OCI-LY7 (cell line): ENCODE measurements at regions not wholly inside any gene's neighbourhood (a gene's known extent, or its start where the extent isn't known, plus 50 kb on each side); places are given as distances from the start of the nearest gene placed in this dataset.

ENCODE experiments used
- BruUV-seq: library from RNA; stranded (reverse); fragments of 400-500 nt; replicated peaks from 2 replicates; lab custom pipeline; 2021; lab: Mats Ljungman, UMichigan
- CTCF ChIA-PET: fragments of 300-600 bp; sonication (Branson Sonifier 250); formaldehyde crosslinking; loops from one replicate; lab custom pipeline; 2022; ENCODE audit warnings: antibody characterized with exemption; ENCODE audit not compliant: unreplicated experiment; lab: Charles Lee
- POLR2A ChIA-PET: fragments of 300-600 bp; sonication (Branson Sonifier 250); formaldehyde crosslinking; loops from one replicate; lab custom pipeline; 2022; ENCODE audit warnings: antibody characterized with exemption; lab: Charles Lee
- DNase-seq: peaks from one replicate; pipeline ENCODE4 v3.0.0-alpha.2; 2015; ENCODE audit warnings: low spot score
- H2AFZ ChIP-seq: fragments of 200-600 bp; sonication (generic), shearing (Covaris generic); 2 replicates; pipeline ENCODE4 v1.6.1; 2014; ENCODE audit warnings: mild to moderate bottlenecking, antibody characterized with exemption, low read length, moderate library complexity
- H3K27ac ChIP-seq: fragments of 200-600 bp; sonication (generic); 2 replicates; pipeline ENCODE4 v1.5.1; 2014; ENCODE audit warnings: mixed run types, low read depth, mild to moderate bottlenecking, moderate library complexity, low read length, inconsistent platforms; ENCODE audit not compliant: poor library complexity, severe bottlenecking
- H3K36me3 ChIP-seq: fragments of 200-600 bp; sonication (generic); 2 replicates; pipeline ENCODE4 v1.6.1; 2014; ENCODE audit warnings: mild to moderate bottlenecking, antibody characterized with exemption, low read length, moderate library complexity, mixed read lengths; ENCODE audit not compliant: insufficient read depth
- H3K4me1 ChIP-seq: fragments of 200-600 bp; sonication (generic); 2 replicates; pipeline ENCODE4 v1.5.1; 2014; ENCODE audit warnings: mild to moderate bottlenecking, low read length; ENCODE audit not compliant: insufficient read depth, poor library complexity, severe bottlenecking
- H3K4me2 ChIP-seq: fragments of 200-600 bp; sonication (generic); 2 replicates; pipeline ENCODE4 v1.6.1; 2014; ENCODE audit warnings: mild to moderate bottlenecking, low read length
- H3K4me3 ChIP-seq: fragments of 200-600 bp; sonication (generic); 2 replicates; pipeline ENCODE4 v1.5.1; 2014; ENCODE audit warnings: mild to moderate bottlenecking, low read depth, low read length; ENCODE audit not compliant: poor library complexity, severe bottlenecking
- H3K79me2 ChIP-seq: fragments of 200-600 bp; sonication (generic); 2 replicates; pipeline ENCODE4 v1.6.1; 2016; ENCODE audit warnings: low read depth, mild to moderate bottlenecking, low read length, moderate library complexity, mixed read lengths; ENCODE audit not compliant: insufficient read depth
- H3K9me2 ChIP-seq: fragments of 200-600 bp; sonication (generic); 2 replicates; pipeline ENCODE4 v1.6.1; 2016; ENCODE audit warnings: mild to moderate bottlenecking, low read length, mixed read lengths; ENCODE audit not compliant: insufficient read depth
- H3K9me3 ChIP-seq: fragments of 200-600 bp; sonication (generic); 2 replicates; pipeline ENCODE4 v1.6.1; 2014; ENCODE audit warnings: mild to moderate bottlenecking, mixed run types, low read length, mixed read lengths
- H4K20me1 ChIP-seq: fragments of 200-600 bp; sonication (generic); 2 replicates; pipeline ENCODE4 v1.6.1; 2014; ENCODE audit warnings: mild to moderate bottlenecking, antibody characterized with exemption, low read length, moderate library complexity, mixed read lengths; ENCODE audit not compliant: insufficient read depth
- EZH2phosphoT487 ChIP-seq: fragments of 200-600 bp; sonication (generic); IDR thresholded peaks from 2 replicates; pipeline ENCODE4 v1.6.1; 2018; ENCODE audit warnings: low read depth, borderline replicate concordance, mild to moderate bottlenecking, mixed run types, antibody characterized with exemption, low read length, moderate library complexity, mixed read lengths
- intact Hi-C: fragments of 100-400 bp; cut with micrococcal nuclease; formaldehyde crosslinking; loops from one replicate; pipeline ENCODE4 v1.10.0; 2022; ENCODE audit not compliant: unreplicated experiment
- TF ChIP-seq, protein P1 (sequence below): fragments of 200-600 bp; sonication (generic); conservative IDR thresholded peaks from 2 replicates; pipeline ENCODE4 v1.5.1; 2014; ENCODE audit warnings: mild to moderate bottlenecking, antibody characterized with exemption, low read length, moderate library complexity, mixed read lengths

DNA sequence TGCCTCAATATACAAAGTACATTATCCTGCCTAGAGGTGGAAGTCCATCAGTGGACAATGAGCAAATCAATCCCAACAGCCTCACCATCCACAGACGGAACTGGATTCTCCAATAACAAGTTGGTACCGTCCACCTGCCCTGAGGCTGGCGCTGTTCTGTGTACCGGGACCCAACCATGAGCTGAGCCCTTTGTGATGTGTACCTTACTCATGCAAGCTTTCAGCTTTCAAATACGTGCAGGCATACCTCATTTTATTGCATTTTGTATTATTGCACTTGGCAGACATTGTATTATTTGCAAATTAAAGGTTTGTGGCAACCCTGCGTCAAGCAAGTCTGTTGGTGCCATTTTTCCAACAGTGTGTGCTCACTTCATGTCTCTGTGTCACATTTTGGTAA lies 476.0 kb upstream of the MKI67 start:
- H3K9me2 ChIP-seq: no peaks in the 10 kb centered on the region
- no peaks in the 10 kb centered on the region for H3K36me3 ChIP-seq
- no peaks in the 10 kb centered on the region for H3K79me2 ChIP-seq
- no peak overlapping the region for H3K4me2 ChIP-seq
- TF ChIP-seq EZH2phosphoT487: no peak
- TF ChIP-seq, protein P1, sequence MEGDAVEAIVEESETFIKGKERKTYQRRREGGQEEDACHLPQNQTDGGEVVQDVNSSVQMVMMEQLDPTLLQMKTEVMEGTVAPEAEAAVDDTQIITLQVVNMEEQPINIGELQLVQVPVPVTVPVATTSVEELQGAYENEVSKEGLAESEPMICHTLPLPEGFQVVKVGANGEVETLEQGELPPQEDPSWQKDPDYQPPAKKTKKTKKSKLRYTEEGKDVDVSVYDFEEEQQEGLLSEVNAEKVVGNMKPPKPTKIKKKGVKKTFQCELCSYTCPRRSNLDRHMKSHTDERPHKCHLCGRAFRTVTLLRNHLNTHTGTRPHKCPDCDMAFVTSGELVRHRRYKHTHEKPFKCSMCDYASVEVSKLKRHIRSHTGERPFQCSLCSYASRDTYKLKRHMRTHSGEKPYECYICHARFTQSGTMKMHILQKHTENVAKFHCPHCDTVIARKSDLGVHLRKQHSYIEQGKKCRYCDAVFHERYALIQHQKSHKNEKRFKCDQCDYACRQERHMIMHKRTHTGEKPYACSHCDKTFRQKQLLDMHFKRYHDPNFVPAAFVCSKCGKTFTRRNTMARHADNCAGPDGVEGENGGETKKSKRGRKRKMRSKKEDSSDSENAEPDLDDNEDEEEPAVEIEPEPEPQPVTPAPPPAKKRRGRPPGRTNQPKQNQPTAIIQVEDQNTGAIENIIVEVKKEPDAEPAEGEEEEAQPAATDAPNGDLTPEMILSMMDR: no peak
- POLR2A ChIA-PET: interaction anchor here (1.1 kb wide), 1 partner anchor 10 kb away, joined by 4 read pairs; no protein-coding TSS in a partner anchor
- CTCF ChIA-PET: no interaction called here
- no peaks in the 10 kb centered on the region for H3K4me1 ChIP-seq
- H3K4me3 ChIP-seq: no peak overlapping the region
- H2AFZ ChIP-seq: no peak overlapping the region
- H3K9me3 ChIP-seq: no peaks in the 10 kb centered on the region
- H3K27ac ChIP-seq: no peak overlapping the region
- DNase-seq: no peak
- BruUV-seq: no TSS peak
- intact Hi-C loops: no loop called here
- H4K20me1 ChIP-seq: no peaks in the 10 kb centered on the region

DNA sequence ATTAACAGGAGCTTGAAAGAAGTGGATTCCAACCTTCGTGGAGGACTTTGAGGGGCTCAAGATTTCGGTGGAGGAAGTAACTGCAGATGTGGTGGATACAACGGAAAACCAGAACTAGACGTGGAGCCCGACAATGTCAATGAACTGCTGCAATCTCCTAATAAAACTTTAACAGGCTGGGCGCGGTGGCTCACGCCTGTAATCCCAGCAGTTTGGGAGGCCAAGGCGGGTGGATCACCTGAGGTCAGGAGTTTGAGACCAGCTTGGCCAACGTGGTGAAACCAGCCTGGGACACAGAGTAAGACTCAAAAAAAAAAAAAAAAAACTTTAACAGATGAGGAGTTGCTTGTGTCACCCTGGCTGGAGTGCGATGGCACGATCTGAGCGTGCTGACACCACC lies 477.8 kb upstream of the MKI67 start:
- no peak overlapping the region for H2AFZ ChIP-seq
- no peaks in the 10 kb centered on the region for H4K20me1 ChIP-seq
- ChIA-PET CTCF (no interaction called here), POLR2A (no interaction called here)
- intact Hi-C loops: no loop called here
- H3K27ac ChIP-seq: no peak overlapping the region
- H3K79me2 ChIP-seq: no peaks in the 10 kb centered on the region
- H3K4me3 ChIP-seq: no peak overlapping the region
- BruUV-seq: no TSS peak
- H3K9me2 ChIP-seq: no peaks in the 10 kb centered on the region
- H3K36me3 ChIP-seq: no peaks in the 10 kb centered on the region
- TF ChIP-seq EZH2phosphoT487: no peak
- TF ChIP-seq, protein P1: no peak
- no peak overlapping the region for H3K4me2 ChIP-seq
- DNase-seq: no peak
- H3K4me1 ChIP-seq: no peaks in the 10 kb centered on the region
- no peaks in the 10 kb centered on the region for H3K9me3 ChIP-seq

DNA sequence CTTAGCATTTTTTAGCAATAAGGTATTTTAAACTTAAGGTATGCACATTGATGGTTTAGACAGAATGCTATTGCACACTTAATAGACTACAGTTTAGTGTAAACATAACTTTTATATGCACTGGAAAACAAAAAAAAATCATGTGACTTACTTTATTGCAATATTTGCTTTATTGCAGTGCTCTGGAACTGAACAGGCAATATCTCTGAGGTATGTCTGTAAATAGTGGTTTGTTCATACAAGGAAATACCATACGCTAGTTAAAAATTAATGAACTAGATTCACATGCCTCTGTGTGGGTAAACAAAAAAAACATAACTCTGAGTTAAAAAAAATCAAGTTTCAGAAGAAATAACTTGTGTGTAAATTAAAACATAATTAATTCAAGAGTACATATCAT lies 479.0 kb upstream of the MKI67 start:
- intact Hi-C loops: no loop called here
- Histone ChIP-seq H3K4me3 (no peak overlapping the region), H3K4me2 (no peak overlapping the region), H4K20me1 (no peaks in the 10 kb centered on the region), H3K27ac (no peak overlapping the region), H3K79me2 (no peaks in the 10 kb centered on the region), H3K9me3 (no peaks in the 10 kb centered on the region), H3K36me3 (no peaks in the 10 kb centered on the region), H3K9me2 (no peaks in the 10 kb centered on the region), H3K4me1 (no peaks in the 10 kb centered on the region), H2AFZ (no peak overlapping the region)
- TF ChIP-seq, protein P1: no peak
- TF ChIP-seq EZH2phosphoT487: no peak
- POLR2A ChIA-PET: no interaction called here
- no peak for DNase-seq
- CTCF ChIA-PET: no interaction called here
- no TSS peak for BruUV-seq
